H1 (cell line): ENCODE measurements at regions not wholly inside any gene's neighbourhood (a gene's known extent, or its start where the extent isn't known, plus 50 kb on each side); places are given as distances from the start of the nearest gene placed in this dataset.

ENCODE experiments used
- CTCF ChIA-PET: fragments of 300-600 bp; sonication (Branson Sonifier 250); formaldehyde crosslinking; loops from one replicate; lab custom pipeline; 2021; ENCODE audit not compliant: partially characterized antibody; lab: Charles Lee
- POLR2A ChIA-PET: fragments of 300-600 bp; sonication (Branson Sonifier 250); formaldehyde crosslinking; loops from one replicate; lab custom pipeline; 2021; ENCODE audit warnings: inconsistent platforms; ENCODE audit not compliant: partially characterized antibody; lab: Charles Lee
- DNase-seq, 2 experiments: peaks; one replicate each; pipeline versions ENCODE4 v3.0.0 to v3.0.0-alpha.2; 2010 to 2022; ENCODE audit warnings: low spot score in 2 of 2, low read depth in 1 of 2, mixed read lengths in 1 of 2
- FAIRE-seq: peaks from 2 replicates; lab custom pipeline; 2011; peaks lifted over from hg19 to GRCh38; lab: Jason Lieb, UNC
- H2AFZ ChIP-seq: 2 replicates; pipeline ENCODE4 v1.8.1; 2012; ENCODE audit warnings: low read length, inconsistent platforms
- H2AK5ac ChIP-seq: 2 replicates; pipeline ENCODE4 v1.6.1; 2013; ENCODE audit warnings: low read depth, low read length
- H2BK120ac ChIP-seq: replicated peaks from 2 replicates; pipeline ENCODE3; 2013; ENCODE audit warnings: low read depth, low read length, inconsistent platforms
- H2BK12ac ChIP-seq: 2 replicates; pipeline ENCODE4 v1.6.1; 2013; ENCODE audit warnings: low read depth, low read length
- H2BK15ac ChIP-seq: 2 replicates; pipeline ENCODE4 v1.6.1; 2013; ENCODE audit warnings: low read length
- H2BK20ac ChIP-seq: 2 replicates; pipeline ENCODE4 v1.6.1; 2013; ENCODE audit warnings: low read length
- H2BK5ac ChIP-seq: 2 replicates; pipeline ENCODE4 v1.6.1; 2013; ENCODE audit warnings: low read depth, low read length
- H3K14ac ChIP-seq: 2 replicates; pipeline ENCODE4 v1.6.1; 2013; ENCODE audit warnings: inconsistent platforms; ENCODE audit not compliant: insufficient read length
- H3K18ac ChIP-seq: 2 replicates; pipeline ENCODE4 v1.6.1; 2013; ENCODE audit warnings: low read length; ENCODE audit errors: extremely low read depth
- H3K23ac ChIP-seq: 2 replicates; pipeline ENCODE4 v1.6.1; 2013; ENCODE audit warnings: inconsistent platforms; ENCODE audit not compliant: insufficient read length
- H3K23me2 ChIP-seq: 2 replicates; pipeline ENCODE4 v1.6.1; 2013; ENCODE audit warnings: low read depth, low read length
- H3K27ac ChIP-seq: 2 replicates; pipeline ENCODE4 v1.6.1; 2011; ENCODE audit warnings: low read depth, low read length, inconsistent platforms
- H3K27me3 ChIP-seq, 4 experiments: replicated peaks in 1 of 4; 1 replicate in 1 of 4; 2 replicates in 3 of 4; pipeline versions ENCODE4 v1.6.1 to v1.8.1; 2011 to 2013; ENCODE audit warnings: low read length in 3 of 4, mild to moderate bottlenecking in 3 of 4, inconsistent platforms in 2 of 4, mixed read lengths in 2 of 4, moderate library complexity in 1 of 4; ENCODE audit not compliant: control insufficient read depth in 3 of 4, insufficient read depth in 3 of 4; ENCODE audit errors: extremely low read depth in 1 of 4
- H3K36me3 ChIP-seq, 4 experiments: 2 replicates each; pipeline versions ENCODE4 v1.6.1 to v1.8.1; 2011 to 2013; ENCODE audit warnings: mild to moderate bottlenecking in 4 of 4, low read length in 3 of 4, moderate library complexity in 2 of 4, control low read depth in 1 of 4, inconsistent platforms in 1 of 4; ENCODE audit not compliant: insufficient read depth in 4 of 4, control insufficient read depth in 2 of 4
- H3K4ac ChIP-seq: replicated peaks from 2 replicates; pipeline ENCODE3; 2013; ENCODE audit warnings: low read length, low read depth, mixed read lengths, inconsistent platforms; ENCODE audit not compliant: insufficient read length
- H3K4me1 ChIP-seq, 4 experiments: replicated peaks in 1 of 4; 1 replicate in 1 of 4; 2 replicates in 3 of 4; pipeline versions ENCODE4 v1.6.1 to v1.8.1; 2011 to 2013; ENCODE audit warnings: low read length in 3 of 4, inconsistent platforms in 2 of 4, mixed read lengths in 1 of 4; ENCODE audit not compliant: insufficient read depth in 4 of 4, control insufficient read depth in 3 of 4
- H3K4me2 ChIP-seq, 2 experiments: 2 replicates each; pipeline versions ENCODE4 v1.6.1 to v1.8.1; 2011 to 2013; ENCODE audit warnings: low read depth in 2 of 2, low read length in 2 of 2, control low read depth in 1 of 2, inconsistent platforms in 1 of 2, mild to moderate bottlenecking in 1 of 2; ENCODE audit not compliant: insufficient read depth in 1 of 2
- H3K4me3 ChIP-seq, 4 experiments: fragments of 200-600, 300-600 bp in 1 of 4; sonication (generic), shearing (Covaris generic), sonication (Bioruptor Twin) in 1 of 4; 2 replicates each; pipeline versions ENCODE4 v1.5.1 to v1.8.1; 2011 to 2016; ENCODE audit warnings: low read length in 4 of 4, low read depth in 3 of 4, control low read depth in 2 of 4, inconsistent platforms in 2 of 4, mild to moderate bottlenecking in 2 of 4, mixed read lengths in 1 of 4, moderate library complexity in 1 of 4; ENCODE audit not compliant: insufficient read depth in 2 of 4; ENCODE audit errors: extremely low read depth in 1 of 4
- H3K56ac ChIP-seq: replicated peaks from 2 replicates; pipeline ENCODE3; 2013; ENCODE audit warnings: low read depth, mild to moderate bottlenecking, mixed read lengths, low read length, inconsistent platforms; ENCODE audit not compliant: insufficient read length
- H3K79me1 ChIP-seq: 2 replicates; pipeline ENCODE4 v1.6.1; 2013; ENCODE audit warnings: low read depth, low read length, control low read depth
- H3K79me2 ChIP-seq, 2 experiments: 2 replicates each; pipeline versions ENCODE4 v1.6.1 to v1.8.1; 2012 to 2013; ENCODE audit warnings: low read length in 2 of 2, mild to moderate bottlenecking in 2 of 2, inconsistent platforms in 1 of 2; ENCODE audit not compliant: insufficient read depth in 2 of 2, control insufficient read depth in 1 of 2
- H3K9ac ChIP-seq, 4 experiments: replicated peaks in 1 of 4; 1 replicate in 1 of 4; 2 replicates in 3 of 4; pipeline versions ENCODE4 v1.6.1 to v1.8.1; 2011 to 2013; ENCODE audit warnings: low read depth in 3 of 4, low read length in 3 of 4, control low read depth in 2 of 4, mild to moderate bottlenecking in 2 of 4, moderate library complexity in 2 of 4, inconsistent platforms in 1 of 4; ENCODE audit errors: extremely low read depth in 1 of 4
- H3K9me3 ChIP-seq, 2 experiments: 2 replicates each; pipeline versions ENCODE4 v1.6.1 to v1.8.1; 2012 to 2013; ENCODE audit warnings: mild to moderate bottlenecking in 2 of 2, moderate library complexity in 2 of 2, control low read depth in 1 of 2, inconsistent platforms in 1 of 2, low read depth in 1 of 2, low read length in 1 of 2, mixed read lengths in 1 of 2; ENCODE audit not compliant: insufficient read depth in 2 of 2
- H4K20me1 ChIP-seq, 2 experiments: replicated peaks in 1 of 2; 2 replicates each; pipeline versions ENCODE3 to v1.8.1; 2011 to 2013; ENCODE audit warnings: inconsistent platforms in 2 of 2, low read length in 2 of 2, mild to moderate bottlenecking in 1 of 2; ENCODE audit not compliant: insufficient read depth in 2 of 2, control insufficient read depth in 1 of 2
- H4K5ac ChIP-seq: 2 replicates; pipeline ENCODE4 v1.6.1; 2013; ENCODE audit warnings: low read length, low read depth, mixed read lengths, inconsistent platforms; ENCODE audit not compliant: insufficient read length
- H4K8ac ChIP-seq: 2 replicates; pipeline ENCODE4 v1.8.0; 2013; ENCODE audit warnings: mild to moderate bottlenecking, moderate library complexity, low read length, inconsistent platforms; ENCODE audit not compliant: insufficient read depth; ENCODE audit errors: extremely low read depth
- H4K91ac ChIP-seq: replicated peaks from 2 replicates; pipeline ENCODE3; 2013; ENCODE audit warnings: low read length, mixed read lengths, inconsistent platforms; ENCODE audit not compliant: insufficient read length
- ATF2 ChIP-seq: IDR thresholded peaks from 2 replicates; pipeline ENCODE4 v1.6.1; 2012; ENCODE audit warnings: low read length, inconsistent platforms
- CBX5 ChIP-seq: fragments of 300-800, 300-1000 bp; sonication (generic); IDR thresholded peaks from 2 replicates; pipeline ENCODE4 v1.7.1; 2016; ENCODE audit warnings: antibody characterized with exemption, low read length, low read depth
- CBX8 ChIP-seq: fragments of 300-800, 300-1000 bp; sonication (generic); IDR thresholded peaks from 2 replicates; pipeline ENCODE4 v1.7.1; 2016; ENCODE audit warnings: low read depth, low read length, borderline replicate concordance
- CHD2 ChIP-seq: IDR thresholded peaks from 2 replicates; pipeline ENCODE4 v1.6.1; 2012; ENCODE audit warnings: low read length, improper control_type of control experiment
- E2F6 ChIP-seq: IDR thresholded peaks from 2 replicates; pipeline ENCODE4 v1.6.1; 2012; ENCODE audit warnings: inconsistent platforms
- EGR1 ChIP-seq: IDR thresholded peaks from 2 replicates; pipeline ENCODE4 v1.6.1; 2011; ENCODE audit warnings: low read depth, low read length, borderline replicate concordance
- MAFK ChIP-seq: IDR thresholded peaks from 2 replicates; pipeline ENCODE4 v1.6.1; 2012; ENCODE audit warnings: low read depth, mild to moderate bottlenecking, improper control_type of control experiment, low read length
- POLR2AphosphoS5 ChIP-seq: IDR thresholded peaks from 2 replicates; pipeline ENCODE4 v1.6.1; 2011; ENCODE audit warnings: low read depth, low read length
- POU5F1 ChIP-seq: IDR thresholded peaks from 2 replicates; pipeline ENCODE4 v1.6.1; 2011; ENCODE audit warnings: low read depth, mild to moderate bottlenecking, low read length, moderate library complexity
- RAD21 ChIP-seq, 2 experiments: IDR thresholded peaks in 1 of 2; conservative IDR thresholded peaks in 1 of 2; 2 replicates each; pipeline ENCODE4 v1.6.1; 2011; ENCODE audit warnings: low read depth in 2 of 2, low read length in 2 of 2, improper control_type of control experiment in 1 of 2, inconsistent platforms in 1 of 2, mild to moderate bottlenecking in 1 of 2, moderate library complexity in 1 of 2
- SUZ12 ChIP-seq: fragments of 200-600 bp; sonication (generic); IDR thresholded peaks from 2 replicates; pipeline ENCODE4 v1.6.1; 2012; ENCODE audit warnings: mild to moderate bottlenecking, inconsistent platforms, low read length, moderate library complexity, mixed read lengths
- TAF1 ChIP-seq: IDR thresholded peaks from 2 replicates; pipeline ENCODE4 v1.6.1; 2011; ENCODE audit warnings: mild to moderate bottlenecking, low read depth, low read length
- WGBS, 2 experiments: shearing (Covaris generic) in 1 of 2; methylation state at CpG; one replicate each; pipeline versions ENCODE4 v1.1.6 to v1.1.7; 2013 to 2015; ENCODE audit warnings: low lambda C conversion rate in 2 of 2, mixed read lengths in 2 of 2, inconsistent platforms in 1 of 2, low coverage in 1 of 2, missing lambda C conversion rate in 1 of 2; ENCODE audit not compliant: insufficient replicate concordance in 2 of 2, insufficient coverage in 1 of 2, insufficient read length in 1 of 2; ENCODE audit errors: extremely low coverage in 1 of 2, missing lambda C conversion rate in 1 of 2; 5-methylcytosine and 5-hydroxymethylcytosine counted together

- H2AK5ac ChIP-seq: no peak overlapping the region
- no peak overlapping the region for H2BK20ac ChIP-seq
- H3K56ac ChIP-seq: no peak overlapping the region
- no peak overlapping the region for H2BK12ac ChIP-seq
- H3K18ac ChIP-seq: no peak overlapping the region
- no peaks in the 10 kb centered on the region for H3K4me1 ChIP-seq
- no peak overlapping the region for H2BK15ac ChIP-seq
- no peaks in the 10 kb centered on the region for H3K79me1 ChIP-seq
- no peak overlapping the region for H2BK120ac ChIP-seq
- H3K4me3 ChIP-seq: no peak overlapping the region
- H4K20me1 ChIP-seq: no peaks in the 10 kb centered on the region
- TF ChIP-seq CBX5 (no peak), TAF1 (no peak), SUZ12 (no peak), MAFK (no peak), POLR2AphosphoS5 (no peak), RAD21 (IDR thresholded peaks at IDR 0.05 in 1 of 2, conservative IDR thresholded peaks at IDR 0.05 in 1 of 2; ENCODE audit: low read depth in 2 of 2, low read length in 2 of 2) (no peak), ATF2 (no peak), POU5F1 (no peak), E2F6 (no peak), CHD2 (no peak), EGR1 (no peak), CBX8 (no peak)
- H2BK5ac ChIP-seq: no peak overlapping the region
- H3K27me3 ChIP-seq: no peaks in the 10 kb centered on the region
- H3K4me2 ChIP-seq: no peak overlapping the region
- H4K8ac ChIP-seq: no peak overlapping the region
- H3K14ac ChIP-seq: no peak overlapping the region
- H3K27ac ChIP-seq: no peak overlapping the region
- CTCF ChIA-PET: interaction anchor here (0.7 to 2.7 kb wide), 7 partner anchors 10 to 203 kb away, joined by 3 to 6 read pairs (median 3); no protein-coding TSS in a partner anchor
- H3K9ac ChIP-seq: no peak overlapping the region
- H4K5ac ChIP-seq: no peak overlapping the region
- H3K79me2 ChIP-seq: no peaks in the 10 kb centered on the region
- H3K4ac ChIP-seq: no peak overlapping the region
- POLR2A ChIA-PET: no interaction called here
- no peaks in the 10 kb centered on the region; the same call in 1 of the 2 replicates for H3K23me2 ChIP-seq
- H3K36me3 ChIP-seq: no peaks in the 10 kb centered on the region
- H3K9me3 ChIP-seq: no peaks in the 10 kb centered on the region
- 92% methylated on average over 2 of the region's 3 CpGs; no CpG with 5 or more reads in 1 of the 2 experiments for WGBS, 2 experiments
- no peak overlapping the region for H3K23ac ChIP-seq
- H2AFZ ChIP-seq: no peak overlapping the region
- H4K91ac ChIP-seq: no peak overlapping the region
- DNase-seq (no peak), FAIRE-seq (no peak)
These were observed 56.3 kb upstream of the PSMA6 start for GRCh38 chr14:35235840-35236239.
